Activated CD8-positive, alpha-beta memory T cell treated with anti-CD3 and anti-CD28 coated beads, Interleukin-2, amount 50 U/mL, for 24 hours (primary cell): ENCODE measurements at regions not wholly inside any gene's neighbourhood (a gene's known extent, or its start where the extent isn't known, plus 50 kb on each side); places are given as distances from the start of the nearest gene placed in this dataset.
"Not testable (repeated sequence)": the region's sequence is repeated elsewhere in the genome, so short reads cannot be mapped to it uniquely, and the experiment has no call there.

Experiments
- DNase-seq: peaks from one replicate; pipeline ENCODE4 v3.0.0-alpha.2; 2020; ENCODE audit errors: extremely low read depth

DNA sequence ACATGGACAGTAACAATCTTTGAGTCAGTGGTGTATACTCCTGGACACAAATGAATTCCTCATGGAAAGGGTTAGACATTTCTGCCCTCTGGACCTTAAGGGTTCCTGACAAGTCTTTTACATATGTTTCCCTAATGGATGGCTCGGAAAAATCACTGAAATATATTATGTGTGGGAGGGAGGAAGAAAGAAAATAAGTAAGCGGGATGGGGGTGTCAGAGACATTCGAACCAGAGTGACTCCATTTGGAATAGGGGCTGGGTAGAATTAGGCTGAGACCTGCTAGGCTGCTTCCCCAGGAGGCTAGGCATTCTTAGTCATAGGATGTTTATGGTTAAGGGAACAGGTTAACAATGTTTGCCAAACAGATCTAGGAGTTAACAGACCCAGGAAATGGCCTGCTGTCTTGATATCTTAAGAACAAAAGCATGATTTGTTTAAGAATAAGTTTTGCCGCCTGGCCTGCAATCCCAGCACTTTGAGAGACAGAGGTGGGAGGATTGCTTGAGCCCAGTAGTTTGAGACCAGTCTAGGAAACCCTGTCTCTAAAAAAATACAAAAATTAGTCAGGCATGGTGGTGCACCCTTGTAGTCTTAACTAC lies 1241.7 kb downstream of the TYW1 start:
- no peak for DNase-seq

GRCh38 chr7:68243128-68243527 lies 1246.5 kb downstream of the TYW1 start:
- no peak for DNase-seq

GRCh38 chr7:68244389-68244788 lies 1247.8 kb downstream of the TYW1 start:
- no peak for DNase-seq

DNA sequence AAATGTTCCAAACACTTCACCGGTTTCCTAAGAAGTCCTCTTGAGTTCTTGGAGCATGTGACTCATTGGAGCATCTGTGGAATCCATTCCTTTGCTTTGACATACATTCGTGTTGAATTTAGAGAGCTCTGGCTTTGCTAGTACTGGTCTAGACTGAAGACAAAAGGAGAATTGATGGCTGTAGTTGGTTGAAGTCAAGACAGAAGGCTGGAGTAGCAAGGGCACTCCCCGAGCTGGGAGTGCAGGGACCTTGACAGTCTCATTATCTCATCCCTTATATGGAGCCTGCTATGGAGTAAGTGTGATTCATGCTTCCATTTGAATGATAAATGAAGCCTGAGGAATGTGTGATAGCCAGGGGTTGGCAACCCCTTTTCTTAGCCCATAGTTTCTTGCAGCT lies 1249.1 kb downstream of the TYW1 start:
- DNase-seq, result no peak

- DNase-seq, result no peak
Measured at GRCh38 chr7:68246189-68246633, 1249.6 kb downstream of the TYW1 start.

GRCh38 chr7:68247126-68247525 lies 1250.5 kb downstream of the TYW1 start:
- DNase-seq, result no peak

GRCh38 chr7:68247571-68247970 lies 1250.9 kb downstream of the TYW1 start:
- DNase-seq, result no peak

DNA sequence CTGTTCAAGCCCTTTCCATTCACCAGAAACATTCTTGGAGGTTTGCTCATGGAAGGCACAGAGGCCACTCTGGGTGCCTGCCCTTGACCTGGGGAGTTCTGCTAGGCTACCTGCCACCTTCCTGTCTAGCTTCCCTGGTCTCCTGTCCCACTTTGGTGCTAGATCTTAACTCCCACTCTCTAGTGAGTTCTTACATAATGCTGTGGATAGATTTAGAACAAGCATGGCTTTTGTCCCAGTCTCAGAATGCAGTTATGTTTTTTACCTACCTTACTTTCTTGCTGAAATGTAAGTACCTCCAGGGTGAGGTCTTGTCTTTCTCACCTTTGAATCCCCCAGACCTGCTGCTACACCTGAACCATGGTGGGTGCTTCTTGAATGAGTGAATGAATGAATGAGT lies 1252.3 kb downstream of the TYW1 start:
- DNase-seq, result no peak

- DNase-seq, result no peak
Measured at GRCh38 chr7:68249611-68250010, 1253.0 kb downstream of the TYW1 start.

DNA sequence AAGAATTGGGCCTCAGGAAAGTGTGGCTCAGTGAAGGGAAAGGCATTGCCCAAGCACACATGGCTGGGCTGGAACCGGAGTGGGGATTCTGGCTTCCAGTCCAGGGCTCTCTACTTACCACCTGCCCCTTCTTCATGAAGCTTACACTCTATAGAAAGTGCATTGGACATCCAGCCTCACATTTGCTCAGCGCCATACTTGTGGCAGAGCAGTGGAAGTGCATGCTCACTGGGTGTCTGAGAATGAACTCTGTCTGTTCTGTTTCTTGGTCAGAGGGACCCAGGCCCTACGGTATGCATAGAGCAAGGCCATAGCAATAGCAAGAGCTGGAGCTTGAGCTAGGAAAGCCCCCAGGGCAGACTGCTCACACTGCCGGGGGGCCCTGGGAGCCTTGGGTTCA lies 1253.5 kb downstream of the TYW1 start:
- DNase-seq, result no peak

DNA sequence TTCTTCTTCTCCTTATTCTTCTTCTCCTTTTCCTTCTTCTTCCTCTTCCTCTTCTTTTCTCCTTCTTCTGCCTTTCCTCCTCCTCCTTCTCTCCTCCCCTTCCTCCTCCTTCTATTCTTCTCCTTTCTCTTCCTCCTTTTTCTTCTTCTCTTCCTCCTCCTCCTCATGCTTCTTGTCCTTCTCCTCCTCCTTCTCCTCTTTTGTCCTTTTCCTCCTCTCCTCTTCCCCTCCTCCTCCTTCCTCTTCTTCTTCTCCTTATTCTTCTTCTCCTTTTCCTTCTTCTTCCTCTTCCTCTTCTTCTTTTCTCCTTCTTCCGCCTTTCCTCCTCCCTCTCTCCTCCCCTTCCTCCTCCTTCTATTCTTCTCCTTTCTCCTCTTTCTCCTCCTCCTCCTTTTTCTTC lies 1258.2 kb downstream of the TYW1 start:
- not testable (repeated sequence) for DNase-seq

GRCh38 chr7:68256295-68256694 lies 1259.7 kb downstream of the TYW1 start:
- no peak for DNase-seq

DNA sequence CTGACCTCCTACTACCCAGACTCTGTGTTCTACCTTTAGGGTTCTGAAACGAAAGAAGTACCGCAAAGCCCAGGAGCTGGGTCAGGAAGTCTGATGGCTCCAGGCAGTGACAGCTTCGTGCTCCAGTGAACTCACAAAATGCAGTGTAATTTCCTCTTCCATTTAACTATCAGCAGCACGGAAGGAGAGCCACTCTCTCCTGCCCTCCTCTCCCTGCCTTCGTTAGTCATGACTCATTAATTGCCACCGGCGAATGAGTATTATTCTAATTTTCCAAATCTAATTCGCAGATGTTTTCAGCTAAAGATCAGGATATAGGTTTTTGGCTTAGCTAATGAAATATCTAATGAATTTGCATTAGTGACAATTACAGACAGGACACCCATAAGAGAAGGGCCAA lies 1262.0 kb downstream of the TYW1 start:
- no peak for DNase-seq

DNA sequence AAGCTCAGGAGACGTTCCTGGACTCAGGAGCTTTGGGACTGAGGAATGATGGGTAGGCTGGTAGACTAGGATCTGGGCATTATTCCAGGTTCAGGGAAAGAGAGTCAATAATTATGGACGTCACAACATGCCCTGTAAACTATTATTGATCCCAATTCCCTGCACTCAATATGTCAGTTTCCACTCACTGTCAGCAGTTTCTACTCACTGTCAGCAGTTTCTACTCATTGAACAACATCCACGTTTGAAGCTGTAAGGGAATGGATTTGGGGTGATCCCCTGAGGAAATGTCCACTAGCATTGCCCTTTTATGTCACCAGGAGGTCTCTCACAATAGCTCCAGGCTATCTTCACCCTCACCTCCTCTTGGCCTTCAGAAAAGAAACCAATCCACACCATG lies 1268.6 kb downstream of the TYW1 start:
- no peak for DNase-seq

- no peak for DNase-seq
Measured at GRCh38 chr7:68266004-68266579, 1269.5 kb downstream of the TYW1 start.

- no peak for DNase-seq
Measured at GRCh38 chr7:68267486-68267885, 1270.9 kb downstream of the TYW1 start.

DNA sequence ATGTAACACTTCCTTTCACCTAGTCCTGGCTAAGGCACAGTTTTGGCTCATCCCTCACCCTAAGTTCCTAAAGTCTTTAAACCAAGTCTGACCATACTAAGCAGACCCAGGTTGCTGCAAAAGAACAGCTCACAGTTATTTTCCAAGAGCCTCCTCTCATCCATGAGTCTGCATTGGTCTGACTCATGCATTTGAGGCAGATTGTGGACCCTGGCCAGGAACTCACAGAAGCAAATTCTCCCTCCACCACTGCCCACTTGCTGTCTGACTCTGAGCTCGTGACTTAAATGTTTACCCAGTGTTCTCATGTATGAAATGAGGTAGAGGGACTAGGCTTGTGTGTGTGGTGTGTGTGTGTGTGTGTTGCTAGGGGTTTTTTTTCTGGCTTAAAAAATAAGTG lies 1272.8 kb downstream of the TYW1 start:
- DNase-seq, result no peak

DNA sequence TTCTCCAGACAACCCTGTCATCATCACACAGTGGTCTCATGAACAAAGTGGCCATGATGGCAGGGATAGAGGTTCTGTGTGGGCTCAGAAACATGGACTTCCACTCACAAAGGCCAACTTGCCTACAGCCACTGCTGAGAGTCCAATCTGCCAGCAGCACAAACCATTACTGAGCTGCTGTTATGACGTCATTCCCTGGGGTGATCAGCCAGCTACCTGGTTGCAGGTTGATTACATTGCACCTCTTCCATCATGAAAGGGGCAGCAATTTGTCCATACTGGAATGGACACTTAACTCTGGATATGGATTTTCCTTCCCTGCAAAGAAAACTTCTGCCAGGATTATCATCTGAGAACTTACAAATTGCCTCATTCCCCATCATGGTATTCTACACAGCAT lies 1275.9 kb downstream of the TYW1 start:
- DNase-seq, result no peak

- no peak for DNase-seq
Measured at GRCh38 chr7:68276725-68277124, 1280.1 kb downstream of the TYW1 start.

- DNase-seq, result no peak
Measured at GRCh38 chr7:68279827-68280400, 1283.3 kb downstream of the TYW1 start.

DNA sequence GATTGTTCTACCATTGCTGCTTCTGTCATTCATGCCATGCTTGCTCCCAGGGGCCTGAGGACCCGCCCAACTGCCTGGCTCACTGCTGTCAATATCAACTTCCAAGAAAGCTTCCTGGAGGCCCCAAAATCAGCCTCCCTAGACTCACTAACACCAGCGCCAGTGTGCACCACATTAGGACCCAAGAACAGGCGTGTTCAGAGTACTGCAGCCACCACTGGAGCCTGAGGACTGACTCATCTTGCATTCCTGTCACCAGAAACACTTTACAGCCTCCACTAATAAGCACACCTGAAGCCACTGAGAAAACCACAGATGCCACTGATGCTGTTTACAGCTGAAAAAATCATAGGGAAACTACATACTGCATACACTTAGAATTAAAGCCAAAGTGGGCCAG lies 1284.3 kb downstream of the TYW1 start:
- no peak for DNase-seq

DNA sequence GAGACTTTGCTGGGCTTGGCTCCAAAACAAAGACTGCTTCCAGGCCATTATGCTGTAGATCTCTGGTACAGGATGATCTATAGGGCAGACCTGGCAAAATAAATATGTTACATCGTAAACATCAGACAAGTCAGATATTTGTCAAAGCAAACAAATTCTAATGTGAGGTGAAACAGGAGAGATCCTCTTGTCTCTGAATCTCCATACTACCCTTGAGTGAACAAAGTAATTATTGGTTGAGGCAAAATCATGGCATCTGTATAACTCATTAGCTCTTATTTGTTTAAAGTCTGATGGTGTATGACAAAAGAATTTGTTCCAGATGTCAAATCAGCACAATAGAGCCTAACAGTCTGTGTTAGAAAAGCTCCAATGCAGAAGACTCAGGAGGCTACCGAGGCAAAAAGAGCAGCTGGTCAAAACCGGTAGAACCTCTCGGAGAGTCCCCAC lies 1291.5 kb downstream of the TYW1 start:
- no peak for DNase-seq

DNA sequence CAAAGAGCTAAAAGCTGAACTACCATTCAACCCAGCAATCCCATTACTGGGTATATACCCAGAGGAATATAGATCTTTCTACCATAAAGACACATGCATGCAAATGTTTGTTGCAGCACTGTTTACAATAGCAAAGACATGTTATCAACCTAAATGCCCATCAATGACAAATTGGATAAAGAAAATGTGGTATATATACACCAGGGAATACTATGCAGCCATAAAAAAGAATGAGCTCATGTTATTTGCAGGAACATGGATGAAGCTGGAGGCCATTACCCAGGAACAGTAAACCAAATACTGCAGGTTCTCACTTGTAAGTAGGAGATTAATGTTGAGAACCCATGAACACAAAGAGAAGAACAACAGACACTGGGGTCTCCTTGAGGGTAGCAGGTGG lies 1295.1 kb downstream of the TYW1 start:
- no peak for DNase-seq

GRCh38 chr7:68295386-68295785 lies 1298.8 kb downstream of the TYW1 start:
- DNase-seq, result no peak
